ENCODE measurements at regions not wholly inside any gene's neighbourhood (a gene's known extent, or its start where the extent isn't known, plus 50 kb on each side); places are given as distances from the start of the nearest gene placed in this dataset.

- TF ChIP-seq CTCF (IDR thresholded peaks at IDR 0.05) (no peak), POLR2A (IDR thresholded peaks at IDR 0.05) (no peak)
Measured at GRCh38 chr4:170281027-170281426, 191.3 kb upstream of the AADAT start.

Measured in right lobe of liver (tissue), 4 donors.